K562 (cell line): ENCODE measurements at regions not wholly inside any gene's neighbourhood (a gene's known extent, or its start where the extent isn't known, plus 50 kb on each side); places are given as distances from the start of the nearest gene placed in this dataset.
A peak's percentile ranks its signal among the peaks of the same experiment; 100 is the strongest.

Experiments
- ATAC-seq: fragments of 200-7000 bp; cut with Tn5 transposase; 3 replicates; pipeline ENCODE4 v1.9.1; 2020; ENCODE audit warnings: moderate library complexity
- BruUV-seq: library from RNA; stranded (reverse); fragments of 400-500 nt; replicated peaks from 2 replicates; lab custom pipeline; 2021; lab: Mats Ljungman, UMichigan
- CTCF ChIA-PET: fragments of 300-600 bp; formaldehyde crosslinking; extraction: SDS; loops from one replicate; lab custom pipeline; 2021; ENCODE audit warnings: low intra/inter-chr PET ratio; lab: Yijun Ruan, JAX
- POLR2A ChIA-PET: fragments of 300-600, 350-650 bp; sonication (Branson Sonifier 250); formaldehyde crosslinking; extraction: SDS; loops from one replicate; lab custom pipeline; 2021; ENCODE audit warnings: antibody characterized with exemption, inconsistent platforms; lab: Yijun Ruan, JAX
- DNase-seq, 4 experiments: peaks; one replicate each; pipeline versions ENCODE4 v3.0.0 to v3.0.0-alpha.2; 2011 to 2018; ENCODE audit warnings: low spot score in 3 of 4, mixed read lengths in 3 of 4; ENCODE audit errors: extremely low read depth in 1 of 4
- FAIRE-seq: peaks from 2 replicates; lab custom pipeline; 2011; peaks lifted over from hg19 to GRCh38; lab: Jason Lieb, UNC
- H2AFZ ChIP-seq: 2 replicates; pipeline ENCODE4 v1.6.0; 2011; ENCODE audit warnings: low read depth, low read length, control low read depth, inconsistent platforms
- H3K27ac ChIP-seq: fragments of 200-600 bp; 3 replicates; pipeline ENCODE4 v1.8.0; 2011; ENCODE audit warnings: low read depth, mild to moderate bottlenecking, control low read depth, inconsistent platforms, low read length, moderate library complexity, mixed read lengths; ENCODE audit errors: extremely low read depth
- H3K27me3 ChIP-seq, 2 experiments: fragments of 300-600 bp in 1 of 2; 2 replicates in 1 of 2; 3 replicates in 1 of 2; pipeline versions ENCODE4 v1.6.0 to v1.8.0; 2011; ENCODE audit warnings: inconsistent platforms in 2 of 2, low read length in 2 of 2, mild to moderate bottlenecking in 1 of 2, mixed read lengths in 1 of 2, moderate library complexity in 1 of 2; ENCODE audit not compliant: control insufficient read depth in 2 of 2, insufficient read depth in 2 of 2
- H3K36me3 ChIP-seq: fragments of 300-600 bp; 3 replicates; pipeline ENCODE4 v1.8.0; 2011; ENCODE audit warnings: mild to moderate bottlenecking, low read length, inconsistent platforms; ENCODE audit not compliant: control insufficient read depth, insufficient read depth
- H3K4me1 ChIP-seq, 2 experiments: fragments of 200-600 bp in 1 of 2; replicated peaks in 1 of 2; 2 replicates in 1 of 2; 3 replicates in 1 of 2; pipeline versions ENCODE4 v1.5.1 to v1.8.0; 2011; ENCODE audit warnings: inconsistent platforms in 2 of 2, low read length in 2 of 2, mild to moderate bottlenecking in 1 of 2, mixed read lengths in 1 of 2, moderate library complexity in 1 of 2; ENCODE audit not compliant: control insufficient read depth in 2 of 2, insufficient read depth in 2 of 2
- H3K4me2 ChIP-seq: 2 replicates; pipeline ENCODE4 v1.6.1; 2011; ENCODE audit warnings: low read length, control low read depth, inconsistent platforms, mixed read lengths; ENCODE audit not compliant: insufficient read depth
- H3K4me3 ChIP-seq: fragments of 200-600 bp; sonication (generic), shearing (Covaris generic); 2 replicates; pipeline ENCODE4 v1.5.1; 2016; ENCODE audit warnings: control low read depth, inconsistent platforms
- H3K79me2 ChIP-seq: fragments of 200-600 bp; 3 replicates; pipeline ENCODE4 v1.8.0; 2011; ENCODE audit warnings: low read length, inconsistent platforms; ENCODE audit not compliant: control insufficient read depth, insufficient read depth
- H3K9ac ChIP-seq, 2 experiments: 2 replicates each; pipeline versions ENCODE4 v1.6.0 to v1.6.1; 2011; ENCODE audit warnings: low read depth in 2 of 2, low read length in 2 of 2, control low read depth in 1 of 2, inconsistent platforms in 1 of 2, mild to moderate bottlenecking in 1 of 2, mixed read lengths in 1 of 2; ENCODE audit not compliant: insufficient read depth in 1 of 2
- H3K9me1 ChIP-seq: one replicate; pipeline ENCODE4 v1.6.0; 2011; ENCODE audit warnings: inconsistent platforms, mild to moderate bottlenecking, low read length, moderate library complexity; ENCODE audit not compliant: control insufficient read depth, insufficient read depth
- H3K9me3 ChIP-seq: replicated peaks from 2 replicates; pipeline ENCODE4 v1.5.1; 2011; ENCODE audit warnings: low read depth, low read length, inconsistent platforms; ENCODE audit not compliant: control insufficient read depth, insufficient read depth
- H4K20me1 ChIP-seq: replicated peaks from 2 replicates; pipeline ENCODE4 v1.6.1; 2011; ENCODE audit warnings: low read length, inconsistent platforms, mixed read lengths; ENCODE audit not compliant: control insufficient read depth, insufficient read depth
- BCOR ChIP-seq: fragments of 450-650 bp; IDR thresholded peaks from 2 replicates; pipeline ENCODE4 v1.6.1; 2016
- CREM ChIP-seq: IDR thresholded peaks from 2 replicates; pipeline ENCODE4 v1.6.1; 2014; ENCODE audit warnings: antibody characterized with exemption, low read depth
- DACH1 ChIP-seq: fragments of 450-650 bp; IDR thresholded peaks from 2 replicates; pipeline ENCODE4 v1.6.1; 2018; ENCODE audit not compliant: partially characterized antibody
- MTA3 ChIP-seq: fragments of 450-650 bp; formaldehyde crosslinking; IDR thresholded peaks from 2 replicates; pipeline ENCODE4 v1.6.1; 2017; ENCODE audit warnings: mild to moderate bottlenecking, borderline replicate concordance
- PRMT5 ChIP-seq: sonication (generic); formaldehyde crosslinking; IDR thresholded peaks from 2 replicates; pipeline ENCODE4 v1.5.0; 2020; ENCODE audit warnings: missing genetic modification reagents
- RBM25 ChIP-seq: fragments of 200-400 bp; formaldehyde crosslinking; IDR thresholded peaks from 2 replicates; pipeline ENCODE4 v1.6.1; 2018; ENCODE audit warnings: low read length, low read depth, moderate library complexity; ENCODE audit not compliant: severe bottlenecking
- USF1 ChIP-seq: sonication (generic); formaldehyde crosslinking; IDR thresholded peaks from 2 replicates; pipeline ENCODE4 v1.9.0; 2022; ENCODE audit warnings: mild to moderate bottlenecking, missing genetic modification reagents
- ZBTB17 ChIP-seq: fragments of 450-650 bp; formaldehyde crosslinking; IDR thresholded peaks from 2 replicates; pipeline ENCODE4 v1.4.0; 2020; ENCODE audit warnings: mild to moderate bottlenecking
- ZKSCAN3 ChIP-seq: fragments of 250-450 bp; sonication (Bioruptor Pico); IDR thresholded peaks from 2 replicates; pipeline ENCODE4 v1.4.0; 2020
- ZNF212 ChIP-seq: fragments of 450-650 bp; formaldehyde crosslinking; IDR thresholded peaks from 2 replicates; pipeline ENCODE4 v1.4.0; 2020; ENCODE audit warnings: mild to moderate bottlenecking
- WGBS: fragments of 100-300 bp; shearing (Covaris generic); methylation state at CpG from one replicate; pipeline ENCODE4 v1.1.6; 2016; ENCODE audit warnings: low coverage, mixed read lengths; ENCODE audit not compliant: insufficient coverage; ENCODE audit errors: missing lambda C conversion rate; 5-methylcytosine and 5-hydroxymethylcytosine counted together
- in situ Hi-C: fragments of 300-500 bp; cut with MboI; formaldehyde crosslinking; loops from 4 replicates; pipeline ENCODE4 v1.15.0; 2018; ENCODE audit warnings: inconsistent platforms, mixed read lengths
- intact Hi-C: fragments of 100-400 bp; cut with micrococcal nuclease; formaldehyde crosslinking; loops from 2 replicates; pipeline ENCODE4 v1.14.2; 2022
- TF ChIP-seq, protein P1 (sequence below): sonication (generic); formaldehyde crosslinking; IDR thresholded peaks from 2 replicates; pipeline ENCODE4 v1.8.0; 2022; ENCODE audit warnings: missing genetic modification reagents, mild to moderate bottlenecking, moderate library complexity, borderline replicate concordance

- DNase-seq: no peak
- 6% methylated on average over 8 of the region's 8 CpGs for WGBS
- Histone ChIP-seq H3K79me2 (no peaks in the 10 kb centered on the region), H3K4me3 (no peak overlapping the region), H3K4me1 (peaks cover 0 to 4% of the 10 kb centered on the region in 2 experiments; a peak in 1 of 5 replicates), H2AFZ (no peak overlapping the region), H3K9me3 (no peaks in the 10 kb centered on the region), H3K36me3 (no peaks in the 10 kb centered on the region), H3K27ac (no peak overlapping the region), H3K4me2 (no peak overlapping the region), H3K9ac (no peak overlapping the region), H4K20me1 (peaks cover 11% of the 10 kb centered on the region; the same call in 1 of the 2 replicates), H3K9me1 (peaks cover 6% of the 10 kb centered on the region), H3K27me3 (peaks cover 22 to 70% of the 10 kb centered on the region in 2 experiments)
- no TSS peak for BruUV-seq
- no peak for ATAC-seq
- ChIA-PET CTCF (interaction anchor here (0.6 kb wide), 1 partner anchor 197 kb away, joined by 3 read pairs; no protein-coding TSS in a partner anchor), POLR2A (interaction anchor here (1.0 to 1.4 kb wide), 2 partner anchors 39 to 40 kb away, joined by 3 to 4 read pairs; no protein-coding TSS in a partner anchor)
- intact Hi-C loops (no loop called here), in situ Hi-C loops (no loop called here)
- TF ChIP-seq ZBTB17 (CRISPR knock-in tag): no peak
- no peak for TF ChIP-seq USF1 (CRISPR knock-in tag)
- TF ChIP-seq ZNF212 (CRISPR knock-in tag): no peak
- TF ChIP-seq ZKSCAN3 (CRISPR knock-in tag): no peak
- TF ChIP-seq CREM: no peak
- TF ChIP-seq BCOR: 0 out of 2 replicates have a peak, but pooled peaks have one; percentile 15
- TF ChIP-seq MTA3: no peak
- TF ChIP-seq, protein P1, sequence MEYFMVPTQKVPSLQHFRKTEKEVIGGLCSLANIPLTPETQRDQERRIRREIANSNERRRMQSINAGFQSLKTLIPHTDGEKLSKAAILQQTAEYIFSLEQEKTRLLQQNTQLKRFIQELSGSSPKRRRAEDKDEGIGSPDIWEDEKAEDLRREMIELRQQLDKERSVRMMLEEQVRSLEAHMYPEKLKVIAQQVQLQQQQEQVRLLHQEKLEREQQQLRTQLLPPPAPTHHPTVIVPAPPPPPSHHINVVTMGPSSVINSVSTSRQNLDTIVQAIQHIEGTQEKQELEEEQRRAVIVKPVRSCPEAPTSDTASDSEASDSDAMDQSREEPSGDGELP (CRISPR knock-in tag): no peak
- peak; percentile 30 for TF ChIP-seq RBM25
- no peak for TF ChIP-seq PRMT5
- no peak for TF ChIP-seq DACH1
- FAIRE-seq: peak; percentile 40
Observed at GRCh38 chr1:22273686-22274681, 131.1 kb upstream of the WNT4 start.
